CD8-positive, alpha-beta memory T cell (primary cell): ENCODE measurements at regions not wholly inside any gene's neighbourhood (a gene's known extent, or its start where the extent isn't known, plus 50 kb on each side); places are given as distances from the start of the nearest gene placed in this dataset.

Source experiments
- CTCF ChIA-PET: fragments of 350-600 bp; sonication (Branson Sonifier 250); formaldehyde crosslinking; loops from one replicate; lab custom pipeline; 2021; ENCODE audit warnings: antibody characterized with exemption; lab: Charles Lee
- POLR2A ChIA-PET: fragments of 350-600 bp; sonication (Branson Sonifier 250); formaldehyde crosslinking; loops from one replicate; lab custom pipeline; 2021; ENCODE audit warnings: antibody characterized with exemption; lab: Charles Lee
- DNase-seq, 5 donors: peaks; one replicate each; pipeline versions ENCODE4 v3.0.0 to v3.0.0-alpha.2; 2020 to 2022; ENCODE audit warnings: mixed read lengths in 1 of 5
- H3K27ac ChIP-seq: one replicate; pipeline ENCODE4 v1.7.0; 2013; ENCODE audit warnings: low read depth, mild to moderate bottlenecking, low read length, moderate library complexity
- H3K27me3 ChIP-seq: 2 replicates; pipeline ENCODE4 v1.7.0; 2013; ENCODE audit warnings: low read length, mild to moderate bottlenecking; ENCODE audit not compliant: insufficient read depth, poor library complexity, severe bottlenecking
- H3K36me3 ChIP-seq: 2 replicates; pipeline ENCODE4 v1.7.0; 2013; ENCODE audit warnings: mild to moderate bottlenecking, low read length, moderate library complexity; ENCODE audit not compliant: insufficient read depth
- H3K4me1 ChIP-seq: 2 replicates; pipeline ENCODE4 v1.7.0; 2013; ENCODE audit warnings: mild to moderate bottlenecking, low read length, moderate library complexity; ENCODE audit not compliant: insufficient read depth
- H3K4me3 ChIP-seq: 2 replicates; pipeline ENCODE4 v1.7.0; 2013; ENCODE audit warnings: mild to moderate bottlenecking, low read length
- H3K9me3 ChIP-seq: 2 replicates; pipeline ENCODE4 v1.7.0; 2013; ENCODE audit warnings: mild to moderate bottlenecking, low read length
- H3K27ac Mint-ChIP-seq, 8 donors: one replicate each; pipeline ENCODE4 v1.8.0; 2020 to 2021; ENCODE audit warnings: mixed read lengths in 8 of 8, mild to moderate bottlenecking in 6 of 8, inconsistent platforms in 3 of 8, moderate library complexity in 3 of 8
- H3K27me3 Mint-ChIP-seq, 2 donors: one replicate each; pipeline ENCODE4 v1.8.0; 2020 to 2021; ENCODE audit warnings: mixed read lengths in 2 of 2, mild to moderate bottlenecking in 1 of 2, moderate library complexity in 1 of 2
- H3K36me3 Mint-ChIP-seq, 3 donors: one replicate each; pipeline ENCODE4 v1.8.0; 2020 to 2021; ENCODE audit warnings: mixed read lengths in 3 of 3, inconsistent platforms in 1 of 3, mild to moderate bottlenecking in 1 of 3
- H3K4me1 Mint-ChIP-seq, 3 donors: one replicate each; pipeline ENCODE4 v1.8.0; 2020 to 2021; ENCODE audit warnings: mixed read lengths in 3 of 3, inconsistent platforms in 1 of 3, mild to moderate bottlenecking in 1 of 3
- H3K4me3 Mint-ChIP-seq, 7 donors: one replicate each; pipeline ENCODE4 v1.8.0; 2020 to 2021; ENCODE audit warnings: mixed read lengths in 7 of 7, mild to moderate bottlenecking in 6 of 7, moderate library complexity in 4 of 7, inconsistent platforms in 2 of 7
- H3K9me3 Mint-ChIP-seq, 5 donors: one replicate each; pipeline ENCODE4 v1.8.0; 2020 to 2022; ENCODE audit warnings: mixed read lengths in 5 of 5, mild to moderate bottlenecking in 3 of 5, moderate library complexity in 2 of 5, inconsistent platforms in 1 of 5

DNA sequence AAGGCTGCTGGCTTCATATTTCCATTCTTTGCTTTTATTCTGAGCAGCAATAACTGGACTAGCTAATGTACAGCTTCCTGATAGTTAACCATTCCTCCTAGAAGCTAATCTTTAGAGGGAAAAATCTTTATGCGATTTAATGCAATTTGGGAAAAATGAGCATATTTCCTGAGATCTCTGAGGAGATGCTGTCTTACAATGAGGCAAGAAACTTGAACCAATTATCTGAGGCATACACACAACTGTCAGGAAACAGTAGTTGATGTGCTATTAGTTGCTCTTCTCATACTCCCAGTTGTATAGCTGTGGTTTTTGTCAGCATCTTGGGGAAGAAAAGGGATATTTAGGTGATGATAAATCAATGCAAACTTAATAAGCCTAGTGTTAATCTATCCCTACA lies 265.9 kb downstream of the NEBL start:
- H3K27me3 Mint-ChIP-seq = no peaks in the 10 kb centered on the region
- H3K27me3 ChIP-seq = no peaks in the 10 kb centered on the region
- no peak overlapping the region for H3K4me3 ChIP-seq
- no peak overlapping the region for H3K27ac ChIP-seq
- no peaks in the 10 kb centered on the region for H3K36me3 Mint-ChIP-seq
- CTCF ChIA-PET = no interaction called here
- no peaks in the 10 kb centered on the region for H3K4me1 ChIP-seq
- H3K36me3 ChIP-seq = no peaks in the 10 kb centered on the region
- POLR2A ChIA-PET = no interaction called here
- peaks cover 0 to 7% (median 3%) of the 10 kb centered on the region in 5 donors for H3K9me3 Mint-ChIP-seq
- no peak overlapping the region for H3K27ac Mint-ChIP-seq
- no peaks in the 10 kb centered on the region for H3K9me3 ChIP-seq
- H3K4me3 Mint-ChIP-seq = no peak overlapping the region
- no peaks in the 10 kb centered on the region for H3K4me1 Mint-ChIP-seq
- DNase-seq = no peak

DNA sequence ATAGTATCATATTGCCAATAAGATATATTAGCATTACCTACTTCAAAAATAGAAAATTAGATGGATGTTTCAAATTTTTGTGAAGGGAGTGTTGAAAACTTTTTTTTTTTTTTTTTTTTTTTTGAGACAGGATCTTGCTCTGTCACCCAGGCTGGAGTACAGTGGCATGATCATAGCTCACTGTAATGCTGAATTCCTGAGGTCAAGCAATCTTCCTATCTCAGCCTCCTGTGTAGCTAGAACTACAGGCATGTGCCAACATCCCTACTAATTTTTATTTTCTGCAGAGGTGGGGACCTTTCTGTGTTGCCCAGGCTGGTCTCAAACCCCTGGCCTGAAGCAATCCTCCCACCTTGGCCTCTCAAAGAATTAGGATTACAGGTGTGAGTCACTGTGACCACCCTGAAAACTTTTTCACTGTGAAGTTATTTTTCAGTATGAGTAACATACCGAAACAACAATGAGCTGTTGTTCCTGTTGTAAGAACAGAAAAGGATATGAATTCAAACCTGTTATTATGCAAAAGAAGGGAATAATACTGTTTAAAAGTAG lies 266.9 kb downstream of the NEBL start:
- ChIA-PET POLR2A (no interaction called here), CTCF (no interaction called here)
- H3K4me3 Mint-ChIP-seq = no peak overlapping the region
- H3K36me3 Mint-ChIP-seq = no peaks in the 10 kb centered on the region
- H3K4me1 Mint-ChIP-seq = no peaks in the 10 kb centered on the region
- Histone ChIP-seq H3K27me3 (no peaks in the 10 kb centered on the region), H3K4me3 (no peak overlapping the region), H3K9me3 (no peaks in the 10 kb centered on the region), H3K27ac (no peak overlapping the region), H3K36me3 (no peaks in the 10 kb centered on the region), H3K4me1 (no peaks in the 10 kb centered on the region)
- peaks cover 0 to 7% (median 3%) of the 10 kb centered on the region in 5 donors for H3K9me3 Mint-ChIP-seq
- H3K27me3 Mint-ChIP-seq = no peaks in the 10 kb centered on the region
- DNase-seq = no peak
- H3K27ac Mint-ChIP-seq = no peak overlapping the region

- no peaks in the 10 kb centered on the region for H3K27me3 Mint-ChIP-seq
- Histone ChIP-seq H3K27ac (no peak overlapping the region), H3K4me3 (no peak overlapping the region), H3K27me3 (no peaks in the 10 kb centered on the region), H3K4me1 (no peaks in the 10 kb centered on the region), H3K9me3 (no peaks in the 10 kb centered on the region), H3K36me3 (no peaks in the 10 kb centered on the region)
- DNase-seq = no peak
- H3K9me3 Mint-ChIP-seq = peaks cover 0 to 6% (median under 1%) of the 10 kb centered on the region in 5 donors
- H3K36me3 Mint-ChIP-seq = no peaks in the 10 kb centered on the region
- H3K4me3 Mint-ChIP-seq = no peak overlapping the region
- ChIA-PET POLR2A (no interaction called here), CTCF (no interaction called here)
- no peak overlapping the region for H3K27ac Mint-ChIP-seq
- no peaks in the 10 kb centered on the region for H3K4me1 Mint-ChIP-seq
These were observed 269.1 kb downstream of the NEBL start for GRCh38 chr10:20627946-20628507.

DNA sequence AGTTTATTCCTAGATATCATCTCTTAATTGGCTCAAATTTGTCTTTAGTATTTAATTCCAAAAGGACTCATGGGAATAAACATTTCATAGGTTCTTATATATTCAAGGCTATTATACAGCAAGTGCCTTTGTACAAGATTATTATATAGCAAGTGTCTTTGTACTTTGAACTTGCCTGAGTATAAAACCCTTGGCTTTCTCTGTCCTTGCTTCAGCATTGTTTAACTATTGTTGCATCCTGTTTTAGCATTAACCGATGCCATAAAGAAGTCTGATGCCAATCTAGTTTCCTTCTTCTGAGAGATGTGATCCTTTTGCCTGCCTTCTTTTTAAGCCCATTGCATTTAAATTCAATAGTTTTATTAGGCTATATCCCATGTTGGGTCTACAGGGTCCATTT lies 270.0 kb downstream of the NEBL start:
- H3K9me3 ChIP-seq = no peaks in the 10 kb centered on the region
- CTCF ChIA-PET = no interaction called here

DNA sequence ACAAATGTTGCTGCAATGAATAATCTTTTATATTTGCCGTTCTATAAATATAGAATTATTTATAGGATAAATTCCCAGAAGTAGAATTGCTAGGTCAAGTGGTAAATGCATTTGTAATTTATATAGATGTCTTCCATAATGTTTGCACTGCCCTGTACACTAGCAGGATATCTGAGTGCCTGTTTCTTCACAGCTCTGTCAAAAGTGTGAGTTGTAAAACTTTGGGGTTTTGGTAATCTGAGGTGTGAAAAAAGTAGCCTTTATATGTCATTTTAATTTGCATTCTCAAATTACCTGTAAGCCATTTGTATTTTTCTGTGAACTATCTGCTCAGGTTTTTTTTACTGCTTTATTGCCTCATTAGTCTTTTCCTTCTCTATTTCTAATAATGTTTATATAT lies 271.2 kb downstream of the NEBL start:
- ChIA-PET POLR2A (no interaction called here), CTCF (no interaction called here)
- no peaks in the 10 kb centered on the region for H3K9me3 ChIP-seq
- DNase-seq = no peak
- Mint-ChIP-seq H3K27me3 (no peaks in the 10 kb centered on the region), H3K4me1 (no peaks in the 10 kb centered on the region), H3K36me3 (no peaks in the 10 kb centered on the region), H3K9me3 (peaks cover 0 to 6% (median 2%) of the 10 kb centered on the region in 5 donors), H3K4me3 (no peak overlapping the region), H3K27ac (no peak overlapping the region)
- no peak overlapping the region for H3K27ac ChIP-seq
- no peaks in the 10 kb centered on the region for H3K4me1 ChIP-seq
- no peaks in the 10 kb centered on the region for H3K27me3 ChIP-seq
- H3K4me3 ChIP-seq = no peak overlapping the region
- H3K36me3 ChIP-seq = no peaks in the 10 kb centered on the region

More for the DNA sequence above, 270.0 kb downstream of the NEBL start:
- POLR2A ChIA-PET = no interaction called here
- no peaks in the 10 kb centered on the region for H3K36me3 Mint-ChIP-seq
- no peak overlapping the region for H3K27ac Mint-ChIP-seq
- peaks cover 0 to 6% (median 2%) of the 10 kb centered on the region in 5 donors for H3K9me3 Mint-ChIP-seq
- no peak overlapping the region for H3K4me3 Mint-ChIP-seq
- H3K27me3 ChIP-seq = no peaks in the 10 kb centered on the region
- DNase-seq = no peak
- H3K4me1 Mint-ChIP-seq = no peaks in the 10 kb centered on the region
- no peak overlapping the region for H3K4me3 ChIP-seq
- H3K36me3 ChIP-seq = no peaks in the 10 kb centered on the region
- no peaks in the 10 kb centered on the region for H3K27me3 Mint-ChIP-seq
- no peak overlapping the region for H3K27ac ChIP-seq
- H3K4me1 ChIP-seq = no peaks in the 10 kb centered on the region

- Mint-ChIP-seq H3K27ac (no peak overlapping the region), H3K4me1 (no peaks in the 10 kb centered on the region), H3K36me3 (no peaks in the 10 kb centered on the region), H3K4me3 (no peak overlapping the region), H3K27me3 (no peaks in the 10 kb centered on the region), H3K9me3 (peaks cover 0 to 6% (median 2%) of the 10 kb centered on the region in 5 donors)
- H3K27ac ChIP-seq = no peak overlapping the region
- ChIA-PET CTCF (no interaction called here), POLR2A (no interaction called here)
- no peaks in the 10 kb centered on the region for H3K9me3 ChIP-seq
- no peak for DNase-seq
- no peak overlapping the region for H3K4me3 ChIP-seq
- no peaks in the 10 kb centered on the region for H3K27me3 ChIP-seq
- no peaks in the 10 kb centered on the region for H3K4me1 ChIP-seq
- H3K36me3 ChIP-seq = no peaks in the 10 kb centered on the region
These were observed 272.5 kb downstream of the NEBL start for GRCh38 chr10:20624642-20625041.

GRCh38 chr10:20623546-20623945 lies 273.6 kb downstream of the NEBL start:
- H3K9me3 Mint-ChIP-seq = peaks cover 0 to 6% (median 2%) of the 10 kb centered on the region in 5 donors
- CTCF ChIA-PET = interaction anchor here (0.7 kb wide), 1 partner anchor 39 kb away, joined by 3 read pairs; no protein-coding TSS in a partner anchor
- POLR2A ChIA-PET = no interaction called here

DNA sequence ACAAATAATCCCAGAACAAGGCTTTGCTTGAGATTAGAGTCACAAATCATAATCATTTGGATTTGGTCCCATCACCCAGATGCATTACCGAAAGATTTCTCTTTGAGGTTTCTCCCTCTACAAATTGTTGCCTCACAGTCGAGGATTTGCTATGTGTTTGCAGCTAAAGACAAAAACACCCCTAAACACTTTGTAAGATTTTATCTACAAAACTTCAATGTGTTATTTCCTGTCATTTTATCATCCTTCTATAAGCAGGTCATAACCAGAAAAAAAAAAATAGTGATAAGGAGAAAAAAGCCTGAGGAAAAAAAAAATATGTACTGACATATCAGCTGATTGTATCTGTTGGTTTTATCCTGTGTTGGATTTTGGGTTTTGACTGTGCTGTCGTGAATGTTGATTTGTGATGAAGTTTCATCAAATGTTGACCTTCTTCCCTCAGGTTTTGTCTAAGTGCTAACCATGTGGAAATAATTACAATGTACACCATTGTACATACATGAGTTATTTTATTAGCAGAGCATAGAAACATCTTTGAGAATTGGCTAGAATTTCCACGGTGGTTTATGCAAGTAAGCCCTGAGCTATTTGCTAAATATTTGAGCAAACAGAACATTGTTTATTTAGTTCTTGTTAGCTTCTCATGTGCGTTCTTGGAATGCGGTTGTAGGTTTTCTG lies 274.4 kb downstream of the NEBL start:
- H3K36me3 ChIP-seq = no peaks in the 10 kb centered on the region
- CTCF ChIA-PET = no interaction called here

More at GRCh38 chr10:20623546-20623945, 273.6 kb downstream of the NEBL start:
- no peaks in the 10 kb centered on the region for H3K4me1 Mint-ChIP-seq
- no peaks in the 10 kb centered on the region for H3K27me3 Mint-ChIP-seq
- Histone ChIP-seq H3K9me3 (no peaks in the 10 kb centered on the region), H3K27ac (no peak overlapping the region), H3K36me3 (no peaks in the 10 kb centered on the region), H3K4me1 (no peaks in the 10 kb centered on the region), H3K4me3 (no peak overlapping the region), H3K27me3 (no peaks in the 10 kb centered on the region)
- H3K27ac Mint-ChIP-seq = no peak overlapping the region
- no peak overlapping the region for H3K4me3 Mint-ChIP-seq
- no peak for DNase-seq
- no peaks in the 10 kb centered on the region for H3K36me3 Mint-ChIP-seq

More for the DNA sequence above, 274.4 kb downstream of the NEBL start:
- H3K27me3 ChIP-seq = no peaks in the 10 kb centered on the region
- Mint-ChIP-seq H3K4me3 (peak overlapping the region in 1 of 7 donors; percentile 52), H3K27ac (peak overlapping the region in 1 of 8 donors; percentile 73), H3K4me1 (no peaks in the 10 kb centered on the region), H3K27me3 (no peaks in the 10 kb centered on the region), H3K9me3 (peaks cover 0 to 8% (median 2%) of the 10 kb centered on the region in 5 donors), H3K36me3 (no peaks in the 10 kb centered on the region)
- DNase-seq = peak in 1 of 5 donors; percentile 7
- POLR2A ChIA-PET = no interaction called here
- no peaks in the 10 kb centered on the region for H3K4me1 ChIP-seq
- no peak overlapping the region for H3K27ac ChIP-seq
- H3K4me3 ChIP-seq = no peak overlapping the region
- no peaks in the 10 kb centered on the region for H3K9me3 ChIP-seq
